ENCODE measurements at regions not wholly inside any gene's neighbourhood (a gene's known extent, or its start where the extent isn't known, plus 50 kb on each side); places are given as distances from the start of the nearest gene placed in this dataset.

DNA sequence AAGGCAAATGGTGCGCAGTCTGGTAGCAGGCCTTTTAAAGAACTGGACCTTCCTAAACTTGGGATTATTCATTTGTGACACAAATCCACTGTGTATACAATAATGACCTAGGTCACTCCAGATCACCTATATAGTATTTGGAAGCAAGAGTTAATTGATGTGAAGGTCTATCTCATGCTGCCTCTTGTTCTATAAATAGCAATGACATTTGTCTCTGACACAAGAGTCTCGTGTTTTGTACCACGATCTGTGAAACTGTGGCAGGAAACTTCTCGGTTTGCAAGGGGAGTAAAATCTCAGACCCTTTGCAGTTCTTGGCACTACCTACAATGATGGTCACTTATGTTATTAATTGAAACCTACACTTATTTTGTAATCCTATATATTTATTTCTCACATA, 1408.4 kb downstream of the PCDH7 start:
- Histone ChIP-seq H3K4me3 (ENCODE audit: low read depth in 1 of 3, low read length in 3 of 3) (no peak overlapping the region), H3K27ac (ENCODE audit: low read depth in 1 of 3, low read length in 2 of 3) (no peak overlapping the region), H3K36me3 (ENCODE audit: control insufficient read depth in 3 of 3, insufficient read depth in 2 of 3, low read depth in 1 of 3, low read length in 3 of 3) (no peaks in the 10 kb centered on the region), H3K9me3 (ENCODE audit: control insufficient read depth in 2 of 2, insufficient read depth in 1 of 2, low read depth in 1 of 2, low read length in 1 of 2) (no peaks in the 10 kb centered on the region), H3K4me1 (ENCODE audit: control insufficient read depth in 3 of 3, insufficient read depth in 2 of 3, low read depth in 1 of 3, low read length in 2 of 3) (no peaks in the 10 kb centered on the region), H3K27me3 (ENCODE audit: control insufficient read depth in 3 of 3, insufficient read depth in 3 of 3, low read length in 3 of 3) (no peaks in the 10 kb centered on the region)
- FAIRE-seq: no peak
- no peak for DNase-seq
- 68 to 77% (median 76%) methylated on average over 4 of the region's 4 CpGs for WGBS, 3 donors

DNA sequence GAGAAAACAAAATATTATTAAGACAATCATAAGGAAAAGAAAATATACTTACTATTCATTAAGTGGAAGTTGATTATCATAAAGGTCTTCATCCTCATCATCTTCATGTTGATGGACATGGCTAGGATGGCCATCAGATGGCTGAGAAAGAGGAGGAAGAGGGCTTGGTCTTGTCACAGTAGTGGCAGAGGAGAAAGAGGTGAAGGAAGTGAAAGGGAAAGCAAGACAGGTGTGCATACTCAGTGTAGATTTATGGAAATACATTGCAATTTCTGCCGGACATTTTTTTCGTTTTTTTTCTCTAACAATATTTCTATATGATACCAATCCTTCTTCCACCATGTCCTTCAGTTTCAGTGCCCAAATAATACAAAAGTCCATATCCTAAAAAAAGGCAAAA, 1409.8 kb downstream of the PCDH7 start:
- H3K36me3 ChIP-seq (ENCODE audit: control insufficient read depth in 3 of 3, insufficient read depth in 2 of 3, low read depth in 1 of 3, low read length in 3 of 3): no peaks in the 10 kb centered on the region
- DNase-seq: no peak
- no peaks in the 10 kb centered on the region for H3K9me3 ChIP-seq (ENCODE audit: control insufficient read depth in 2 of 2, insufficient read depth in 1 of 2, low read depth in 1 of 2, low read length in 1 of 2)
- H3K27ac ChIP-seq (ENCODE audit: low read depth in 1 of 3, low read length in 2 of 3): no peak overlapping the region
- WGBS, 3 donors: 83 to 98% (median 93%) methylated on average over 2 of the region's 2 CpGs
- no peak for FAIRE-seq
- no peaks in the 10 kb centered on the region for H3K27me3 ChIP-seq (ENCODE audit: control insufficient read depth in 3 of 3, insufficient read depth in 3 of 3, low read length in 3 of 3)
- no peak overlapping the region for H3K4me3 ChIP-seq (ENCODE audit: low read depth in 1 of 3, low read length in 3 of 3)
- no peaks in the 10 kb centered on the region for H3K4me1 ChIP-seq (ENCODE audit: control insufficient read depth in 3 of 3, insufficient read depth in 2 of 3, low read depth in 1 of 3, low read length in 2 of 3)

DNA sequence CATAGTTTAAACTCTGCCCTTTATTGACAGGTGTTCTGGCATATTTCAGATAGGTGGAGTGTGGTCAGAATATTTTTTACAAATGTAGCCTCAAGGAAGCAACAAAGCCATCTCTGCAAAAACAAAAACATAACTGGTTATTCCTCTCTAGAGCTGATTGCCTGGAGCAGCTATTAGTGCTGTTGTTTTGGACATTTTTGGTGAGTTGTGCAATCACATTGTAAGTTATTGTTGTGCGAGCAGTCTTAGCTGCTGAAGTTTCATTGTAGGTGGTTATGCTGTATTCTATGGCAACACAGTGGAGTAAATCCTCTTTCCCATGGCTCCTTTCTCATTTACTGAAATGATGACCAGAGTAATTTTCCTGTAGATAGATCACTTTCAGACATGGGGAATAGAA, 1413.0 kb downstream of the PCDH7 start:
- no peak overlapping the region for H3K27ac ChIP-seq (ENCODE audit: low read depth in 1 of 3, low read length in 2 of 3)
- DNase-seq (no peak), FAIRE-seq (no peak)
- H3K4me3 ChIP-seq (ENCODE audit: low read depth in 1 of 3, low read length in 3 of 3): no peak overlapping the region
- no peaks in the 10 kb centered on the region for H3K36me3 ChIP-seq (ENCODE audit: control insufficient read depth in 3 of 3, insufficient read depth in 2 of 3, low read depth in 1 of 3, low read length in 3 of 3)
- H3K4me1 ChIP-seq (ENCODE audit: control insufficient read depth in 3 of 3, insufficient read depth in 2 of 3, low read depth in 1 of 3, low read length in 2 of 3): no peaks in the 10 kb centered on the region
- H3K27me3 ChIP-seq (ENCODE audit: control insufficient read depth in 3 of 3, insufficient read depth in 3 of 3, low read length in 3 of 3): no peaks in the 10 kb centered on the region
- WGBS, 3 donors: 73 to 96% (median 95%) methylated on average over 1 of the region's 1 CpG
- no peaks in the 10 kb centered on the region for H3K9me3 ChIP-seq (ENCODE audit: control insufficient read depth in 2 of 2, insufficient read depth in 1 of 2, low read depth in 1 of 2, low read length in 1 of 2)

DNA sequence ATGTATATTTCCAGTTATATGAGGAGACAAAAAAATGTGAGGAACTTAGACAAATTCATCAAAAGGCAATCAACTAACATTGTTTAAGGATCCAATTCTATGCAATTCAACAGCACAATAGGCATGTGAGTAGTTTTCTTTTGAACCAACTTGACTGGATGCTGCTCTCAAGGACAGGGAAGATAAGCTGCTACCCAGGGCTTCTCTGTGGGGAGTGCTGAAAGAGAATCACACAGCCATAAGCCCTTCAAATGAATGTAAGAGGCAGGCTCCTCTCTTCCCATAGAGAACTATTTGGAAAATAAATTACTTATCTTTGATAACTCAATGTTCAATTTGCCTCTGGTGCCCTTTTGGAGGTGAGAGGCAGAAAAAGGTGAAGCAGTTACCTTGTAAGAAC, 1413.6 kb downstream of the PCDH7 start:
- no peak for FAIRE-seq

DNA sequence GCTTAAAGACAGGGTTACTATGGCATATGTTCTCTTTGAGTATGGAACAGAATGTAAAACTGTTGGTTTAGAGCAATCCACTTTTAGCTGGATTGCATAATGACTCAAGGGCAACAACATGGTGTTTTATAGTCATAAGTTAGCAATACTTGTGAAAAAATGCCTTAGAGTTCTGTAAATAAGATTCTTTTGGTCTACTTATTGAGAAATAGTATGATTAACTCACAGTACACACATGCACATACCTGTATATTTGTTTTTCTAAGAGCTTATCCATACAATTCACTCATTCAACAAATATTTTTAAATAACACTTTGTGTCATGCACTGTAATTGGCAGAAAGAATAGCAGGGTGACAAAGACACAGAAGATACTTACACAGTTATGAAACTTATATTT, 1415.5 kb downstream of the PCDH7 start:
- FAIRE-seq (no peak), DNase-seq (no peak)
- H3K27ac ChIP-seq (ENCODE audit: low read depth in 1 of 3, low read length in 2 of 3): no peak overlapping the region
- no peaks in the 10 kb centered on the region for H3K27me3 ChIP-seq (ENCODE audit: control insufficient read depth in 3 of 3, insufficient read depth in 3 of 3, low read length in 3 of 3)
- H3K36me3 ChIP-seq (ENCODE audit: control insufficient read depth in 3 of 3, insufficient read depth in 2 of 3, low read depth in 1 of 3, low read length in 3 of 3): no peaks in the 10 kb centered on the region
- H3K9me3 ChIP-seq (ENCODE audit: control insufficient read depth in 2 of 2, insufficient read depth in 1 of 2, low read depth in 1 of 2, low read length in 1 of 2): no peaks in the 10 kb centered on the region
- no peaks in the 10 kb centered on the region for H3K4me1 ChIP-seq (ENCODE audit: control insufficient read depth in 3 of 3, insufficient read depth in 2 of 3, low read depth in 1 of 3, low read length in 2 of 3)
- no peak overlapping the region for H3K4me3 ChIP-seq (ENCODE audit: low read depth in 1 of 3, low read length in 3 of 3)

More for the DNA sequence above, 1413.6 kb downstream of the PCDH7 start:
- H3K27me3 ChIP-seq (ENCODE audit: control insufficient read depth in 3 of 3, insufficient read depth in 3 of 3, low read length in 3 of 3): no peaks in the 10 kb centered on the region
- H3K9me3 ChIP-seq (ENCODE audit: control insufficient read depth in 2 of 2, insufficient read depth in 1 of 2, low read depth in 1 of 2, low read length in 1 of 2): no peaks in the 10 kb centered on the region
- no peak for DNase-seq
- H3K4me1 ChIP-seq (ENCODE audit: control insufficient read depth in 3 of 3, insufficient read depth in 2 of 3, low read depth in 1 of 3, low read length in 2 of 3): no peaks in the 10 kb centered on the region
- no peak overlapping the region for H3K4me3 ChIP-seq (ENCODE audit: low read depth in 1 of 3, low read length in 3 of 3)
- no peak overlapping the region for H3K27ac ChIP-seq (ENCODE audit: low read depth in 1 of 3, low read length in 2 of 3)
- H3K36me3 ChIP-seq (ENCODE audit: control insufficient read depth in 3 of 3, insufficient read depth in 2 of 3, low read depth in 1 of 3, low read length in 3 of 3): no peaks in the 10 kb centered on the region

DNA sequence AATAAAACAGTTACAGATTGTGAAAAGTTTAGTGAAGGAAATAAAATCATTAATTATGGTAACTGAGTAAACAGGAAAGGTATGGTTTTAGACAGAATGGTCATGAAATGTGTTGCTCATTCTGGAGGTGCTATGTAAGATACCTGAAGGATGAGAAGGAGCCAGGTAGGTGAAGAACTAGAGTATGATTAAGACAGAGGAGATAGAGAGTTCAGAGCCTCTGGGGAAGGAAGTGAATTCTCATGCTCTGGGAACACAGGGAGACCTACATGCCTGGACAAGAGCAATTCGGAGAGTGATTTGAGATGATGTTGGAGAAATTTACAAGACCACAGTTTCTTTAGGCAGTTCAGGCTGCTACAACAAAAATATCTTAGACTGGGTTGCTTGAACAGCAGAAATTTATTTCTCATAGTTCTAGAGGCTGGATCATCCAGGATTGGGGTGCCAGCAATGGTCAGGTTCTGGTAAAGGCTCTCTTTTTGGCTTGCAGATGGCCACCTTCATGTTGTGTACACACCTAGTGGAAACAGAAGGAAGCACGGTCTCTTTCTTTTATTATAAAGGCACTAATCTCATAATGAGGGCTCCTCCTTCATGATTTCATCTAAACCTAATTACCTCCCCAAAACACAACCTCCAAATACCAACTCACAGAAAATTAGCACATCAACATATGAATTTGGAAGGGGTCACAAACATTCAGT, 1416.1 kb downstream of the PCDH7 start:
- Histone ChIP-seq H3K9me3 (ENCODE audit: control insufficient read depth in 2 of 2, insufficient read depth in 1 of 2, low read depth in 1 of 2, low read length in 1 of 2) (no peaks in the 10 kb centered on the region), H3K4me3 (ENCODE audit: low read depth in 1 of 3, low read length in 3 of 3) (no peak overlapping the region), H3K36me3 (ENCODE audit: control insufficient read depth in 3 of 3, insufficient read depth in 2 of 3, low read depth in 1 of 3, low read length in 3 of 3) (no peaks in the 10 kb centered on the region), H3K27ac (ENCODE audit: low read depth in 1 of 3, low read length in 2 of 3) (no peak overlapping the region), H3K4me1 (ENCODE audit: control insufficient read depth in 3 of 3, insufficient read depth in 2 of 3, low read depth in 1 of 3, low read length in 2 of 3) (no peaks in the 10 kb centered on the region), H3K27me3 (ENCODE audit: control insufficient read depth in 3 of 3, insufficient read depth in 3 of 3, low read length in 3 of 3) (no peaks in the 10 kb centered on the region)
- FAIRE-seq (no peak), DNase-seq (no peak)
- WGBS, 3 donors: 79 to 88% (median 81%) methylated on average over 2 of the region's 2 CpGs

DNA sequence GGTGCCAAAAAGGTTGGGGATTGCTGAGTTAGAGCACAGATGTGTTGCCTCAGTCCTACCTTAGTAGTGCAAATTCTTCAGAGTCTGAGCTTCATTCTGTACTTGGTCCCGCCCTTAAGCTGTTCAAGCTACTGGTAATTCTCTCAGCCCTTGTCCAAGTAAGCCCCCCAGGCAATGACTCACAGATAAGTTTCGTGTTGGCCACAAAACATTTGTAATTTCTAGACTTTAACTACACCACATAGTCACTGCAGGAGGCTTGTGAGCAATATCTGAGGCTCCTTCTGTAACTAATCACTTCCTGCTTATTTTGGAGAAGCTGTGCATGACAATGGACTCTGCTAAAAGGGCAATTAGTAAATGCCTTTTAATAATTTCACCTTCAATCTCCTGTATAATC, 1420.5 kb downstream of the PCDH7 start:
- FAIRE-seq (no peak), DNase-seq (no peak)
- Histone ChIP-seq H3K36me3 (ENCODE audit: control insufficient read depth in 3 of 3, insufficient read depth in 2 of 3, low read depth in 1 of 3, low read length in 3 of 3) (no peaks in the 10 kb centered on the region), H3K4me3 (ENCODE audit: low read depth in 1 of 3, low read length in 3 of 3) (no peak overlapping the region), H3K27me3 (ENCODE audit: control insufficient read depth in 3 of 3, insufficient read depth in 3 of 3, low read length in 3 of 3) (no peaks in the 10 kb centered on the region), H3K4me1 (ENCODE audit: control insufficient read depth in 3 of 3, insufficient read depth in 2 of 3, low read depth in 1 of 3, low read length in 2 of 3) (no peaks in the 10 kb centered on the region), H3K27ac (ENCODE audit: low read depth in 1 of 3, low read length in 2 of 3) (no peak overlapping the region), H3K9me3 (ENCODE audit: control insufficient read depth in 2 of 2, insufficient read depth in 1 of 2, low read depth in 1 of 2, low read length in 1 of 2) (no peaks in the 10 kb centered on the region)
- 34 to 48% (median 34%) methylated on average over 2 of the region's 2 CpGs for WGBS, 3 donors

DNA sequence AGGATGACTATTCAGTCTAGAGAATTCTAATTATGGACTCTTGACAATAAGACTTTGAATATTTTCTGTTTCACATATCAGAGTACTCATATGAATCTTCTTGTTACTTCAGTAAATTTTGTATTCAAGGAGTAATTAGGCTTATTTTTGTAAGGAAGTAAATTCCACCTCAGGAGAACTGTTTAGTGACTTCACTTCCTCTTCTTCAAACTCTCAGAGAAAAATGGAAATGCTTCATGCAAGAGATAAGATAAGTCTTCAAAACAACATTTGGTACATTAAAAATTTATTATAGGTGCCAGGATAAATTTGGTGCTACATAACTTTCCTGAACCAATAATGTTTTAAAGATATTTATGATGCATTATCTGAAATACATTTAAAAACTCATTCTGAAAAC, 1421.9 kb downstream of the PCDH7 start:
- DNase-seq (no peak), FAIRE-seq (no peak)
- Histone ChIP-seq H3K27me3 (ENCODE audit: control insufficient read depth in 3 of 3, insufficient read depth in 3 of 3, low read length in 3 of 3) (no peaks in the 10 kb centered on the region), H3K4me3 (ENCODE audit: low read depth in 1 of 3, low read length in 3 of 3) (no peak overlapping the region), H3K36me3 (ENCODE audit: control insufficient read depth in 3 of 3, insufficient read depth in 2 of 3, low read depth in 1 of 3, low read length in 3 of 3) (no peaks in the 10 kb centered on the region), H3K27ac (ENCODE audit: low read depth in 1 of 3, low read length in 2 of 3) (no peak overlapping the region), H3K4me1 (ENCODE audit: control insufficient read depth in 3 of 3, insufficient read depth in 2 of 3, low read depth in 1 of 3, low read length in 2 of 3) (no peaks in the 10 kb centered on the region), H3K9me3 (ENCODE audit: control insufficient read depth in 2 of 2, insufficient read depth in 1 of 2, low read depth in 1 of 2, low read length in 1 of 2) (peaks cover 0 to 2% of the 10 kb centered on the region in 2 donors)

DNA sequence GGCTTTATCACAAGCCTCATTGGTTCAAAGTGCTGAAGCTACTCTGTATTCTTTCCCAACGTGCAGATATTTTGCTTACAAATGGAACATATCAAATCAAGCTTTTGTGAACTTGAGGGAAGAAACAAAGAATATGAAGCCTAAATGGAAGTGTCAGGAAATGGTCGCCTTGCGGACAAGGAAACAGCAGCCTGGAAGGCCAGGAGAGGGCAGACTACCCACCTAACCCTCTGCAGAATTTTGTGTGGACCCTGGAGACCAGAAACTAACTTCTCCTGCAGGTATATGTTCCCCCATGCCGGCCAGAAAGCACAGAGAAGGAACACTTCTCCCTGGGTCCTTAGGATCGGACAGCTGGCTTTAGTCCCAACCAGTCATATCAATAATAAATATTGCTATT, 1425.8 kb downstream of the PCDH7 start:
- no peaks in the 10 kb centered on the region for H3K27me3 ChIP-seq (ENCODE audit: control insufficient read depth in 3 of 3, insufficient read depth in 3 of 3, low read length in 3 of 3)
- no peak overlapping the region for H3K27ac ChIP-seq (ENCODE audit: low read depth in 1 of 3, low read length in 2 of 3)
- H3K9me3 ChIP-seq (ENCODE audit: control insufficient read depth in 2 of 2, insufficient read depth in 1 of 2, low read depth in 1 of 2, low read length in 1 of 2): peaks cover 0 to 2% of the 10 kb centered on the region in 2 donors
- no peak for FAIRE-seq
- no peaks in the 10 kb centered on the region for H3K36me3 ChIP-seq (ENCODE audit: control insufficient read depth in 3 of 3, insufficient read depth in 2 of 3, low read depth in 1 of 3, low read length in 3 of 3)
- no peaks in the 10 kb centered on the region for H3K4me1 ChIP-seq (ENCODE audit: control insufficient read depth in 3 of 3, insufficient read depth in 2 of 3, low read depth in 1 of 3, low read length in 2 of 3)
- DNase-seq: no peak
- 71 to 78% (median 77%) methylated on average over 5 of the region's 5 CpGs for WGBS, 3 donors
- no peak overlapping the region for H3K4me3 ChIP-seq (ENCODE audit: low read depth in 1 of 3, low read length in 3 of 3)

Measured in small intestine (tissue), 7 donors.